GM12878 (cell line): ENCODE measurements at regions not wholly inside any gene's neighbourhood (a gene's known extent, or its start where the extent isn't known, plus 50 kb on each side); places are given as distances from the start of the nearest gene placed in this dataset.

Source experiments
- ATAC-seq: fragments of 200-7000 bp; cut with Tn5 transposase; 3 replicates; pipeline ENCODE4 v1.9.1; 2020; ENCODE audit warnings: mild to moderate bottlenecking, moderate library complexity
- BruUV-seq: library from RNA; stranded (reverse); fragments of 400-500 nt; replicated peaks from 2 replicates; lab custom pipeline; 2021; lab: Mats Ljungman, UMichigan
- CTCF ChIA-PET: fragments of 300-600 bp; sonication (Branson Sonifier 250); formaldehyde crosslinking; extraction: SDS; loops from one replicate; lab custom pipeline; 2021; ENCODE audit warnings: inconsistent platforms; lab: Yijun Ruan, JAX
- POLR2A ChIA-PET: fragments of 350-600 bp; formaldehyde crosslinking; extraction: SDS; loops from one replicate; lab custom pipeline; 2021; ENCODE audit warnings: inconsistent platforms; lab: Charles Lee
- RAD21 ChIA-PET: fragments of 300-600 bp; sonication (Branson Sonifier 250); formaldehyde crosslinking; loops from one replicate; lab custom pipeline; 2023; ENCODE audit warnings: antibody characterized with exemption; ENCODE audit not compliant: unreplicated experiment; lab: Charles Lee
- SMC1A ChIA-PET: fragments of 300-600 bp; sonication (Branson Sonifier 250); formaldehyde crosslinking; loops from one replicate; lab custom pipeline; 2023; ENCODE audit not compliant: unreplicated experiment, uncharacterized antibody; lab: Charles Lee
- DNase-seq: peaks from one replicate; pipeline ENCODE4 v3.0.0-alpha.2; 2011; ENCODE audit warnings: low read depth, low spot score
- FAIRE-seq: peaks from 3 replicates; lab custom pipeline; 2011; peaks lifted over from hg19 to GRCh38; lab: Jason Lieb, UNC
- H2AFZ ChIP-seq: 2 replicates; pipeline ENCODE4 v1.6.0; 2011; ENCODE audit warnings: low read depth, low read length, control low read depth; ENCODE audit not compliant: control insufficient read depth
- H3K27ac ChIP-seq: 2 replicates; pipeline ENCODE4 v1.5.1; 2011; ENCODE audit warnings: control low read depth; ENCODE audit not compliant: control insufficient read depth, insufficient read depth
- H3K27me3 ChIP-seq, 2 experiments: replicated peaks in 1 of 2; 2 replicates each; pipeline versions ENCODE4 v1.6.0 to v1.6.1; 2011; ENCODE audit warnings: low read length in 1 of 2; ENCODE audit not compliant: control insufficient read depth in 2 of 2, insufficient read depth in 2 of 2
- H3K36me3 ChIP-seq, 2 experiments: 2 replicates each; pipeline ENCODE4 v1.5.1; 2011; ENCODE audit warnings: low read length in 1 of 2; ENCODE audit not compliant: control insufficient read depth in 2 of 2, insufficient read depth in 2 of 2
- H3K4me1 ChIP-seq: 2 replicates; pipeline ENCODE4 v1.6.1; 2011; ENCODE audit warnings: mild to moderate bottlenecking, low read length, moderate library complexity, mixed read lengths; ENCODE audit not compliant: control insufficient read depth, insufficient read depth
- H3K4me2 ChIP-seq: 2 replicates; pipeline ENCODE4 v1.6.0; 2011; ENCODE audit warnings: control low read depth; ENCODE audit not compliant: control insufficient read depth, insufficient read depth
- H3K4me3 ChIP-seq: fragments of 200-600 bp; sonication (generic); 2 replicates; pipeline ENCODE4 v1.5.1; 2016
- H3K79me2 ChIP-seq: 2 replicates; pipeline ENCODE4 v1.6.0; 2011; ENCODE audit warnings: low read length; ENCODE audit not compliant: control insufficient read depth, insufficient read depth
- H3K9ac ChIP-seq: 2 replicates; pipeline ENCODE4 v1.8.0; 2011; ENCODE audit warnings: low read length, control low read depth, mixed read lengths; ENCODE audit not compliant: control insufficient read depth, insufficient read depth
- H3K9me3 ChIP-seq: replicated peaks from 3 replicates; pipeline ENCODE4 v1.5.1; 2011; ENCODE audit warnings: mild to moderate bottlenecking, low read length; ENCODE audit not compliant: control insufficient read depth, insufficient read depth
- H4K20me1 ChIP-seq: 2 replicates; pipeline ENCODE4 v1.6.0; 2011; ENCODE audit not compliant: control insufficient read depth, insufficient read depth
- ATF7 ChIP-seq: fragments of 450-650 bp; IDR thresholded peaks from 2 replicates; pipeline ENCODE4 v1.6.1; 2016; ENCODE audit warnings: low read depth, mild to moderate bottlenecking
- CHD1 ChIP-seq: IDR thresholded peaks from 2 replicates; pipeline ENCODE4 v1.6.1; 2012; ENCODE audit warnings: low read depth, low read length, improper control_type of control experiment
- E2F8 ChIP-seq: fragments of 450-650 bp; IDR thresholded peaks from 2 replicates; pipeline ENCODE4 v1.6.1; 2018; ENCODE audit warnings: mild to moderate bottlenecking, low read depth, moderate library complexity; ENCODE audit not compliant: partially characterized antibody
- EED ChIP-seq: sonication (generic); IDR thresholded peaks from 2 replicates; pipeline ENCODE4 v1.6.1; 2016; ENCODE audit warnings: antibody characterized with exemption, low read depth
- EGR1 ChIP-seq, 2 experiments: IDR thresholded peaks; 1 replicate in 1 of 2; 2 replicates in 1 of 2; pipeline ENCODE4 v1.6.1; 2011 to 2012; ENCODE audit warnings: low read depth in 2 of 2, low read length in 2 of 2, borderline replicate concordance in 1 of 2, mild to moderate bottlenecking in 1 of 2, moderate library complexity in 1 of 2
- FOXM1 ChIP-seq: IDR thresholded peaks from 2 replicates; pipeline ENCODE4 v1.6.1; 2012; ENCODE audit warnings: low read depth, mild to moderate bottlenecking, inconsistent platforms, low read length, moderate library complexity
- GATAD2B ChIP-seq: fragments of 450-650 bp; conservative IDR thresholded peaks from 2 replicates; pipeline ENCODE4 v1.6.1; 2017; ENCODE audit warnings: low read depth, mild to moderate bottlenecking, moderate library complexity
- HSF1 ChIP-seq: fragments of 150-350 bp; IDR thresholded peaks from 2 replicates; pipeline ENCODE4 v1.6.1; 2014; ENCODE audit warnings: mild to moderate bottlenecking, low read depth, low read length
- NFYA ChIP-seq: IDR thresholded peaks from 2 replicates; pipeline ENCODE4 v1.6.1; 2011; ENCODE audit warnings: low read depth, mild to moderate bottlenecking, low read length, improper control_type of control experiment, borderline replicate concordance
- NR2F1 ChIP-seq: fragments of 450-650 bp; conservative IDR thresholded peaks from 2 replicates; pipeline ENCODE4 v1.6.1; 2017; ENCODE audit warnings: mild to moderate bottlenecking
- PML ChIP-seq: IDR thresholded peaks from 2 replicates; pipeline ENCODE4 v1.6.1; 2012; ENCODE audit warnings: low read length, inconsistent platforms
- POLR2A ChIP-seq: IDR thresholded peaks from 2 replicates; pipeline ENCODE4 v1.6.1; 2011; ENCODE audit warnings: low read depth, mild to moderate bottlenecking, low read length
- RFX5 ChIP-seq: IDR thresholded peaks from 2 replicates; pipeline ENCODE4 v1.6.1; 2011; ENCODE audit warnings: low read depth, low read length, improper control_type of control experiment
- SMC3 ChIP-seq: IDR thresholded peaks from 2 replicates; pipeline ENCODE4 v1.6.1; 2011; ENCODE audit warnings: low read length, improper control_type of control experiment, borderline replicate concordance
- SRF ChIP-seq, 2 experiments: IDR thresholded peaks; 2 replicates each; pipeline ENCODE4 v1.6.1; 2011; ENCODE audit warnings: low read depth in 2 of 2, low read length in 2 of 2, mild to moderate bottlenecking in 1 of 2, moderate library complexity in 1 of 2
- TAF1 ChIP-seq: IDR thresholded peaks from 2 replicates; pipeline ENCODE4 v1.6.1; 2011; ENCODE audit warnings: mild to moderate bottlenecking, low read depth, low read length, borderline replicate concordance
- ZZZ3 ChIP-seq: IDR thresholded peaks from 2 replicates; pipeline ENCODE4 v1.6.1; 2011; ENCODE audit warnings: low read depth; ENCODE audit not compliant: control insufficient read depth, insufficient read length
- WGBS: methylation state at CpG from one replicate; pipeline ENCODE4 v1.1.6; 2016; ENCODE audit warnings: low lambda C conversion rate; ENCODE audit not compliant: insufficient replicate concordance, insufficient coverage; ENCODE audit errors: missing lambda C conversion rate; 5-methylcytosine and 5-hydroxymethylcytosine counted together
- in situ Hi-C: fragments of 300-500 bp; cut with MboI; formaldehyde crosslinking; loops from 9 replicates; pipeline ENCODE4 v1.14.3; 2018; ENCODE audit warnings: mixed read lengths
- intact Hi-C: fragments of 100-400 bp; cut with micrococcal nuclease; formaldehyde crosslinking; loops from one replicate; pipeline ENCODE4 v1.14.2; 2022; ENCODE audit not compliant: unreplicated experiment

- TF ChIP-seq ZZZ3 (no peak), SMC3 (no peak), E2F8 (no peak), SRF (IDR thresholded peaks at IDR 0.05; ENCODE audit: low read depth in 2 of 2, low read length in 2 of 2) (no peak), POLR2A (no peak), TAF1 (no peak)
Measured at GRCh38 chr5:143695941-143696340, 116.0 kb upstream of the HMHB1 start (continued).

GRCh38 chr5:143695244-143695864 is 116.6 kb upstream of the HMHB1 start:
- H3K4me3 ChIP-seq = no peak overlapping the region
- in situ Hi-C loops = no loop called here
- BruUV-seq = no TSS peak
- WGBS = 97% methylated on average over 7 of the region's 7 CpGs
- H3K4me2 ChIP-seq = no peak overlapping the region
- ATAC-seq = no peak
- no peaks in the 10 kb centered on the region for H3K79me2 ChIP-seq
- no peak for DNase-seq
- H3K9me3 ChIP-seq = no peaks in the 10 kb centered on the region
- intact Hi-C loops = loop anchor here (5.0 kb wide), 1 partner anchor 117 kb away; the partner anchor contains the start of gene HMHB1
- H3K27me3 ChIP-seq = no peaks in the 10 kb centered on the region
- ChIA-PET SMC1A (interaction anchor here (1.0 to 2.4 kb wide), 3 partner anchors 19 to 45 kb away, joined by 3 to 13 read pairs (median 3); no protein-coding TSS in a partner anchor), POLR2A (interaction anchor here (0.6 to 0.8 kb wide), 5 partner anchors 36 to 757 kb away, joined by 3 to 4 read pairs (median 3); no protein-coding TSS in a partner anchor), CTCF (interaction anchor here (1.0 to 1.2 kb wide), 2 partner anchors 8 to 39 kb away, joined by 3 to 4 read pairs; no protein-coding TSS in a partner anchor), RAD21 (interaction anchor here (0.6 to 2.4 kb wide), 2 partner anchors 46 to 50 kb away, joined by 3 to 17 read pairs; no protein-coding TSS in a partner anchor)
- H2AFZ ChIP-seq = no peak overlapping the region
- H3K4me1 ChIP-seq = peaks cover 7% of the 10 kb centered on the region
- H4K20me1 ChIP-seq = no peaks in the 10 kb centered on the region
- H3K9ac ChIP-seq = no peak overlapping the region
- H3K36me3 ChIP-seq = no peaks in the 10 kb centered on the region
- FAIRE-seq = no peak
- no peak overlapping the region for H3K27ac ChIP-seq
- TF ChIP-seq ATF7 (no peak), NFYA (no peak), NR2F1 (no peak), FOXM1 (no peak), PML (no peak), EED (no peak), HSF1 (no peak), RFX5 (no peak), EGR1 (IDR thresholded peaks at IDR 0.05; ENCODE audit: borderline replicate concordance in 1 of 2, low read depth in 2 of 2, low read length in 2 of 2) (no peak), CHD1 (no peak), GATAD2B (no peak)
